Kasumi-1 (cell line): ENCODE measurements at regions not wholly inside any gene's neighbourhood (a gene's known extent, or its start where the extent isn't known, plus 50 kb on each side); places are given as distances from the start of the nearest gene placed in this dataset.

Source experiments
- DNase-seq, 2 experiments: peaks; one replicate each; lab custom pipeline; 2025; lab: John Stamatoyannopoulos, UW

GRCh38 chr15:94607176-94607654, 375.9 kb downstream of the MCTP2 start:
- DNase-seq: peak; percentile 97

GRCh38 chr15:94610069-94610468, 378.7 kb downstream of the MCTP2 start:
- peak; percentile 18 to 22 for DNase-seq

GRCh38 chr15:94610485-94610884, 379.1 kb downstream of the MCTP2 start:
- no peak for DNase-seq

GRCh38 chr15:94611656-94612055, 380.3 kb downstream of the MCTP2 start:
- DNase-seq: no peak

DNA sequence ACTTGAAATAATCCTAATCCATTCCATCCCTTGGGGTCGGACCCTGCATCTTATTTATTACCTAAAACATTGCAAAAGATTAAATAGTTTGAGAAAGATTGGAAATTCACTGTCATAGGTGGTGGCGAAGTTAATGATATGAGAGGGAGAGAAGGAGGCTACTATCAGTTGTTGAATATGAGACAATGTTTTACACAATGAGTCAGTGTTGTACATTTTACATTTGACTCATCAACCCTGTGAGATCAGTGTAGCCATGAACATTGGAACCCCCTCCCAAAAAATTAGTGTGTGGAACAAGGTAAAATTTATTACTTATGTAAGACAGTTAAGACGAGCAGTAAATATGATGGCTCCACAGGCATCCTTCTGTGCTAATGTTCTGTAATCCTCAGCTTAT, 384.3 kb downstream of the MCTP2 start:
- DNase-seq: no peak

DNA sequence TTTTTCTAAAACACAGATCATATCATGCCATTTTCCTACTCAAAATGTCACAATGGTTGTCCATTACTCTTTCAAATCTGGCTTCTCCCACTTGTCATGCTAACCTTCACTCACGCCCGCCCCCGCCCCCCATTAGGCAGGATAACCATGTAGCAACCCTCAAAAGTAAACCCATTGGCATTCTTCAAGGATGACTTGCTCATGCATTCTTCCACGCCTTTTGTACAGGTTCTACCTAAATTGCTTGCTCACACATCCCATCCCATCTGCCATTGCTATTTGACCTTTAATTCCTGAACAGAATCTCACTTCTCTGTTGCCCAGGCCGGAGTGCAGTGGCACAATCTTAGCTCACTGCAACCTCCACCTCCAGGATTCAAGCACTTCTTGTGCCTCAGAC, 389.3 kb downstream of the MCTP2 start:
- no peak for DNase-seq

DNA sequence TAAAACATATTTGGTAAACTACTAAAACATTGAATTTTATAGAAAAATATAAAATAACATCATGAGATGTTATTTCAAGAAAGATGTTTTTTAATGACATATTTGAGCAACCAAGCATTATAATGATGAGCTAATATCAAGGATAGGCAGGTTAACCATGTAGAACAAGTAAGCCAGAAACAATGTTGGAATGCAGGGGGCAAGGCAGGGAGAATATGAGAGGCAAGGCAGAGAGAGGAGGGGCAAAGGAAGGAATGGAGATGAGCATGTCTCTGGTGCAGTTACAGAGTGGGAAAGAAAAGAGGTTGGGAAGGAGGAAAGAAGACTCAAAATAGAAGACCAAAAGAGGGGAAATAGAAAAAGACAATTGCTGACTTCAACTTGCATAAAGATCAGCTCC, 390.4 kb downstream of the MCTP2 start:
- DNase-seq: no peak

DNA sequence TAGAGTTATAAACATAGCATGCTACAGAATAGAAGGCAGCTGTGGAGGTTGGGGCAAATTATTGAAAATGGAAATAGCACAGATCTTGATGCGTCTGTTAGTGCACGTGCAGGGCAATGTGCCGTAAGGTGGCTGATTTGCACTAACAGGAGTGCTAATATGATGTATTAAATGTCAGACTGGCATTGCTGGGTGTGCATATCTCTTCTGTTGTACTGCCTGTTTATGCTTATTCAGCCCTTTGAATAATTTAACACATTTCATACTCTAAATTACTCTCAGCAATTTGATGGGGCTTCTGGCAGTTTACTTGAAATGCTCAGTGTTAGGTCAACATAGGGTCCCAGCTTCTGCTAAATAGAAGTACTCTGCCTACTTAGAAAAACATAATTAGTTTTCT, 395.6 kb downstream of the MCTP2 start:
- no peak for DNase-seq

GRCh38 chr15:94631608-94632007, 400.2 kb downstream of the MCTP2 start:
- peak; percentile 37 to 51 for DNase-seq

DNA sequence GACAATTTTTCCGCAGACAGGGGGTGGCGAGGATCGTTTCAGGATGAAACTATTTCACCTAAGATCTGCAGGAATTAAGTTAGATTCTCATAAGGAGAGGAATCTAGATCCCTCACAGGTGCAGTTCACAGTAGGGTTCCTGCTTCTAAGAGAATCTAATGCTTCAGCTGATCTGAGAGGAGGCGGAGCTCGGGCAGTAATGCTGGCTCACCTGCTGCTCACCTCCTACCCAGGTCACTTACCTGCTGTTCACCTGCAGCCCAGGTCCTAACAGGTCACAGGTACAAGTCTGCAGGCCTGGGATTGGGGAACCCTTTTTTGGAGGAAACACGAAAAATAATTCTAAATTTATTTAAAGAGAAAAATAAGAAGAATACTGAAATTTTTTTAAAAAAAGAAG, 406.8 kb downstream of the MCTP2 start:
- DNase-seq: no peak

DNA sequence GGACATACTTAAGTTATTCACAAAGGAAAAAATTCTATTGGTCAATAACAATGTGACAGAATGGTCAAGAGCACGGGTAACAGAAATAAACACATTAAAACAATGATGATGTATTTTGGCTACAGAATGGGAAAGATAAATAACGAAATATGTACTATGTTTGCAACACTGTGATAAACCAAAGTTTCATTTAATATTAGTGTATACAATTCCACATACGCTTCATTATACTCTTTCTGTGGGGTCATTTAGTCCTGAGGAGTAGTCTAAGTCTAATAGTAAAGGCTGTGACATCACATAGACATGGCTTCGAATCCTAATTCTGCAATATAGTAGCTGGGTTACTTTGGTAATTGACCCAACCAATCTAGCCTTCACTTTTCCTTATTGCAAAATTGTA, 408.3 kb downstream of the MCTP2 start:
- DNase-seq: no peak

- DNase-seq: no peak
Measured at GRCh38 chr15:94644433-94644832, 413.1 kb downstream of the MCTP2 start.

DNA sequence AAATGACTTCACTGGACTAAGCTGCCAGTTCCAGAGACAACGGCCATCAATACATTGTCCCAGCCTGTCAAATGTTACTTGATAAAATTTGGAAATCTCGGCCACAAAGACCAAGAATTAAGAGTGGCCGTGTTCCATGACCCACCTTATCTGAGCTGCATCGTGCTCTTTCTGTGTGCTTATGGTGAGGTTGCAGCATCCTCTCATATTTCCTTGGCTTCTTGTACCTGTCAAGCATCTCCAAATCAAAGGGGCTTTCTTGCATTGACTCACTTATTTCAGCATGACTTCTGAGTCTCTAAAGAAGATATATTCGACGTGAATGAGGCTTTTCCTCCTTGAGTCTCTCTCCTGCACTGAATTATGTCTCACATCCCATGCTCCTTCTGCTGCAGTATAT, 421.7 kb downstream of the MCTP2 start:
- DNase-seq: no peak

- no peak for DNase-seq
Measured at GRCh38 chr15:94655249-94655880, 424.0 kb downstream of the MCTP2 start.

DNA sequence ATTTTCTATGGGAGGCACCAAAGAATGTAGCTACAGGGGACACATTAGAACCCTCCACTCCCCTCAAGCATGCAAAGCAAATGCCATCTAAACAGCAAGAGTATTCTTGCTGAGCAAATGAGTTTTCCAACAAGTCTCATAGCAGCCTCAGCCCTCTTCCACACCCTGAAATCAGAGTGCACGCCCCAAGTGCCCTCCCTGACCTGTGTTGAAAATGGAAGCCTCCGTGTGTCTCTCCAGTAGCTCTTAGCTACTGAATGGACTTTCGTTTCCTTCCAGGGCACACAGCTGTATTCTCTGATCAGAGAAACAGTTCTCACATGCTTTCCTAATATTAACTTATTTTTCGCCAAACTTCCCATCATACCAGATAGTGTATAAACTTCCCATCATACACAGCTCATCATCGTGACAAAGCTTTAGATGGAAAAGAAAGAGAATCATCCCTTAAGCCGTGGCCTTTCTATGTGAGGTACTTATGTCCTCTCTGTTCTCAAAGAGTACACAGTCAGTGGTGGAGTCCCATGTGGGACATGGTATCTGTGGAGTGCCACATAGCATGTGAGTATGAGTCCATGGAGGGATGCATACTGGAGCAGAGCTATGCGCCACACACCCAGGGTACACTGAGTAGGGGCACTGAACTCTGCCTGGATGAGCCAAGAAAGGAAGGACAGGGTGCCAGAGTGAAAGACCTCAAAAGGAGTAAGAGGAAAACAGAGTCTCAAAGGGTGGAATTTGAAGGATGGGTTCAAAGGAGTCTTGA, 434.5 kb downstream of the MCTP2 start:
- no peak for DNase-seq

DNA sequence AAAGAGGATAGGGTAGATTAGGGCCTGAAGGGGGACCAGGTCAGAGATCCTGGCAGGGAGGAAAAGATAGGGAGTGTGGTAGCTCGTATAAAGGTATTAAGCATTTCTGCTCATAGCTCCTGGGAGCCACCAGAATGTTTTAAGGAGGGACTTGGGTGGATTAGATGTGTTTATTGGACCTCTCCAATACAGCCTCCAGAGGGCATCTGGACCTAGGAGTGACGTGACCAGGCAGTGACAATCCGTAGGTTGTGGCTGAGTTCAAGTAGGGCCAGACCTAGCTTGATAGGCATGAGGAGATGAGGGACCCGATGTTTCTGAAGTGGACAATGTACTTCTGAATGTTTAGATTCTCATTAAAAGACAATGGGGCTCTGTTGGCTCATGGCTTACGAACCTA, 435.2 kb downstream of the MCTP2 start:
- DNase-seq: no peak

DNA sequence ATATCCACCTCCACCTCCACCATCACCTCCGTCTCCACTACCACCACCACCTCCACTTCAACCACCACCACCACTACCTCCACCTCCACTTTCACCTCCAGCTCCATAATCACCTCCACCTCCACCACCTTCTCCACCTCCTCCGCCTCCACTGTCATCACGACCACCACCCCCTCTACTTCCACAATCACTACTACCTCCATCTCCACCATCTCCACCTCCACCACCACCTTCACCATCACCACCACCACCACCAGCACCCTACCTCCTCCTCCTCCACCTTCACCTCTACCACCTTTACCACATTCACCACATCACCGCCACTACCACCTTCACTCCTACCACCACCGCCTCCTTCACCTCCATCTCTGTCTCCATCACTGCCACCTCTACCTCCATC, 435.7 kb downstream of the MCTP2 start:
- no peak for DNase-seq

DNA sequence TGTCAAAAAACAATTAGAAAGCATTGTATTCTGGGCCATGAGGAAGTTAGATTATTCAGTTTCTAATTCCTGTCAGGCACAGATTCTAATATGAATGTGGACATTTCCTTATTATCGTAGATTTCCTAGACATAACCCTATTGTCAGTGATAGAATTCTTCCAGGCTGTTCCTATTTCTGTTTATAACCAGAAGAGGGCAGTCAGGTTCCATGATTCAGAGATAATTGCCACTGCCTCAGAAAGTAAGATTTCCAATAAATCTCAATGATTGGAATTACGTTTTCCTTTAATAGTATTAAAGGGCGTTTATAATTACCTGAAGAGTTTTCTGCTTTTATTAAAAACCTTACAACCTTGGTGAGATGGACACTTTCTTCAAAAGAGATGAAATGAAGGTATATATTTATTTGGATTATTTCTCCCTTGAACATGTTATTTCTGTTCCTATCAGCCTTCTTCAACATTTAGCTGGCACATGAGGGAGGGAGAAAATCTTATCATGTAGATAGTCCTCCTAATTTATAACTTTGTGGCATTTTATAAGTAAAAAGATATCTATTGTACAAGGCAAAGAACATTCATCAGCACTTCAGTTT, 439.2 kb downstream of the MCTP2 start:
- peak; percentile 68 to 77 for DNase-seq

- no peak for DNase-seq
Measured at GRCh38 chr15:94671858-94672532, 440.6 kb downstream of the MCTP2 start.

- no peak for DNase-seq
Measured at GRCh38 chr15:94673801-94674200, 442.4 kb downstream of the MCTP2 start.

DNA sequence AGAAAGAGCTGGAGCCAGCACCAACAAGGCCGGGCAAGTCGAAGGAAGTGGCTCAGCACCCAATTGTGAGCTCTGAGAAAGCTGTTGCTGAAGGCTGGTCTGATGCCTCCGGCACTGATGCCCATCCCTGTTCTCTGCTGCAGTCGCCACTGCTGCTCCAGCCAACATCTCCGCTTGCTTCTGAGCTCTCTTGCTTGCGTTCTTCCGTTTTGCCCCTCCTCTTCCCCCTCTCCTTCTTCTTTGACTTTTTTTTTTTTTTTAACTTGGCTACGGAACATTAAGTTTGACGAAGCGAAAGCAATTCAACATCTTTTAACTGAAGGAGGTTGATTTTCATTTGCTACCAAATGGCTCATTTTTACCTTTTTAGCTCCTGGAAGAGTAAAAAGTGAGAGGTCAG, 442.9 kb downstream of the MCTP2 start:
- no peak for DNase-seq

- DNase-seq: no peak
Measured at GRCh38 chr15:94677202-94677790, 445.9 kb downstream of the MCTP2 start.
